WTC11 (cell line): ENCODE measurements at regions not wholly inside any gene's neighbourhood (a gene's known extent, or its start where the extent isn't known, plus 50 kb on each side); places are given as distances from the start of the nearest gene placed in this dataset.

Experiments
- ATAC-seq: fragments of 200-7000 bp; cut with Tn5 transposase; 2 replicates; pipeline ENCODE4 v1.10.0; 2021; ENCODE audit warnings: mild to moderate bottlenecking, moderate library complexity
- CTCF ChIA-PET: fragments of 300-600 bp; sonication (Branson Sonifier 250); formaldehyde crosslinking; loops from one replicate; lab custom pipeline; 2021; ENCODE audit warnings: antibody characterized with exemption; lab: Charles Lee
- POLR2A ChIA-PET: fragments of 350-600 bp; sonication (Branson Sonifier 250); formaldehyde crosslinking; loops from one replicate; lab custom pipeline; 2021; ENCODE audit warnings: antibody characterized with exemption; lab: Charles Lee
- DNase-seq: peaks from one replicate; pipeline ENCODE4 v3.0.0; 2021; ENCODE audit warnings: low spot score
- H3K27ac Mint-ChIP-seq: 2 replicates; pipeline ENCODE4 v1.8.0; 2021; ENCODE audit warnings: mixed read lengths
- H3K27me3 Mint-ChIP-seq: 2 replicates; pipeline ENCODE4 v1.8.0; 2021; ENCODE audit warnings: low read depth, mild to moderate bottlenecking, moderate library complexity, mixed read lengths
- H3K36me3 Mint-ChIP-seq: 2 replicates; pipeline ENCODE4 v1.8.0; 2021; ENCODE audit warnings: mixed read lengths
- H3K4me1 Mint-ChIP-seq: 2 replicates; pipeline ENCODE4 v1.8.0; 2022; ENCODE audit warnings: mixed read lengths
- H3K4me3 Mint-ChIP-seq: 2 replicates; pipeline ENCODE4 v1.8.0; 2021; ENCODE audit warnings: mild to moderate bottlenecking, moderate library complexity, mixed read lengths
- H3K9me3 Mint-ChIP-seq: 2 replicates; pipeline ENCODE4 v1.8.0; 2021; ENCODE audit warnings: mixed read lengths
- ATF3 ChIP-seq: sonication (generic); formaldehyde crosslinking; conservative IDR thresholded peaks from 2 replicates; pipeline ENCODE4 v1.8.1; 2022; ENCODE audit warnings: mild to moderate bottlenecking, missing genetic modification reagents
- CBFB ChIP-seq: sonication (generic); formaldehyde crosslinking; IDR thresholded peaks from 2 replicates; pipeline ENCODE4 v1.8.1; 2022; ENCODE audit warnings: mild to moderate bottlenecking, low read depth, missing genetic modification reagents
- CTCF ChIP-seq: fragments of 200-600 bp; IDR thresholded peaks from 2 replicates; pipeline ENCODE4 v1.8.0; 2022; ENCODE audit warnings: antibody characterized with exemption
- ELF4 ChIP-seq: sonication (generic); formaldehyde crosslinking; IDR thresholded peaks from 2 replicates; pipeline ENCODE4 v1.8.1; 2022; ENCODE audit warnings: low read depth, mild to moderate bottlenecking, moderate library complexity, missing genetic modification reagents
- FOXP1 ChIP-seq: sonication (generic); formaldehyde crosslinking; IDR thresholded peaks from 2 replicates; pipeline ENCODE4 v1.8.0; 2022; ENCODE audit warnings: missing genetic modification reagents, mild to moderate bottlenecking, moderate library complexity, borderline replicate concordance
- GRHL2 ChIP-seq: fragments of 250-450 bp; sonication (Bioruptor Pico); IDR thresholded peaks from 2 replicates; pipeline ENCODE4 v1.8.0; 2022; ENCODE audit warnings: mild to moderate bottlenecking, moderate library complexity; ENCODE audit not compliant: insufficient replicate concordance, severe bottlenecking
- MXD4 ChIP-seq: fragments of 250-450 bp; sonication (Bioruptor Pico); IDR thresholded peaks from 2 replicates; pipeline ENCODE4 v1.8.0; 2021; ENCODE audit warnings: mild to moderate bottlenecking, moderate library complexity, borderline replicate concordance
- NFE2L1 ChIP-seq: sonication (generic); formaldehyde crosslinking; IDR thresholded peaks from 2 replicates; pipeline ENCODE4 v1.8.1; 2023; ENCODE audit warnings: missing genetic modification reagents
- SOX15 ChIP-seq: fragments of 250-450 bp; sonication (Bioruptor Pico); IDR thresholded peaks from 2 replicates; pipeline ENCODE4 v1.9.0; 2021; ENCODE audit warnings: mild to moderate bottlenecking
- TEAD4 ChIP-seq: sonication (generic); formaldehyde crosslinking; IDR thresholded peaks from 2 replicates; pipeline ENCODE4 v1.8.0; 2022; ENCODE audit warnings: mild to moderate bottlenecking, missing genetic modification reagents
- ZNF138 ChIP-seq: sonication (generic); formaldehyde crosslinking; conservative IDR thresholded peaks from 2 replicates; pipeline ENCODE4 v1.8.1; 2022; ENCODE audit warnings: mild to moderate bottlenecking, moderate library complexity, missing genetic modification reagents
- ZNF281 ChIP-seq: sonication (generic); formaldehyde crosslinking; IDR thresholded peaks from 2 replicates; pipeline ENCODE4 v1.8.0; 2023; ENCODE audit warnings: mild to moderate bottlenecking, missing genetic modification reagents
- ZNF532 ChIP-seq: fragments of 250-450 bp; sonication (Bioruptor Pico); IDR thresholded peaks from 2 replicates; pipeline ENCODE4 v1.9.0; 2021; ENCODE audit warnings: mild to moderate bottlenecking, borderline replicate concordance
- TF ChIP-seq, protein P1 (sequence below): sonication (generic); formaldehyde crosslinking; IDR thresholded peaks from 2 replicates; pipeline ENCODE4 v1.8.0; 2022; ENCODE audit warnings: mild to moderate bottlenecking, missing genetic modification reagents
- TF ChIP-seq, protein P2 (sequence below): sonication (generic); formaldehyde crosslinking; IDR thresholded peaks from 2 replicates; pipeline ENCODE4 v1.8.0; 2022; ENCODE audit warnings: mild to moderate bottlenecking, missing genetic modification reagents
- TF ChIP-seq, protein P3 (sequence below): sonication (generic); formaldehyde crosslinking; IDR thresholded peaks from 2 replicates; pipeline ENCODE4 v1.8.1; 2023; ENCODE audit warnings: mild to moderate bottlenecking, missing genetic modification reagents, borderline replicate concordance

DNA sequence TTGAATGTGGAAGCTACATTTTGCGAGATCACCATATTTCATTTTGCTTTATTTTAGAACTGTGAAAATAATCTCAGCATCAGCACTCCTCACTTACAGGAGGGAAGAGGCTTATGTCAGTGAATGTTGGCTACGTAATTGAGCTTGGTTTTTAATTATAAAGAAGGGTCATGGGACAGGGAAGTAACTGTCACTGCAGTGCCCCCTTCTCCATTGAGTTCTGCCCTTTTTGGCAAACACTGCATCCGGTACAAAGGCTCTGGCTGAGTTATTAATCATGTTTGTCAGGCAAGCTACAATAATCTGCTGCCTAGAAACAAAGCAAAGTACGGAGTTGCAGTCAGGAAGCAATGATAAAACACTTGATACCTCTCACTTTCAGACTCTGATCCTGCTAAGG lies 546.7 kb downstream of the SNAPC1 start:
- ChIA-PET CTCF (no interaction called here), POLR2A (no interaction called here)
- H3K27me3 Mint-ChIP-seq = no peaks in the 10 kb centered on the region
- no peak for TF ChIP-seq MXD4 (CRISPR knock-in tag)
- TF ChIP-seq ZNF138 (CRISPR knock-in tag) = no peak
- no peak for TF ChIP-seq ZNF281 (CRISPR knock-in tag)
- no peak for TF ChIP-seq SOX15 (CRISPR knock-in tag)
- no peak for DNase-seq
- no peak for ATAC-seq
- peaks cover 11% of the 10 kb centered on the region for H3K9me3 Mint-ChIP-seq
- H3K36me3 Mint-ChIP-seq = no peaks in the 10 kb centered on the region
- H3K4me3 Mint-ChIP-seq = no peak overlapping the region
- peaks cover 9% of the 10 kb centered on the region for H3K4me1 Mint-ChIP-seq
- no peak overlapping the region for H3K27ac Mint-ChIP-seq

DNA sequence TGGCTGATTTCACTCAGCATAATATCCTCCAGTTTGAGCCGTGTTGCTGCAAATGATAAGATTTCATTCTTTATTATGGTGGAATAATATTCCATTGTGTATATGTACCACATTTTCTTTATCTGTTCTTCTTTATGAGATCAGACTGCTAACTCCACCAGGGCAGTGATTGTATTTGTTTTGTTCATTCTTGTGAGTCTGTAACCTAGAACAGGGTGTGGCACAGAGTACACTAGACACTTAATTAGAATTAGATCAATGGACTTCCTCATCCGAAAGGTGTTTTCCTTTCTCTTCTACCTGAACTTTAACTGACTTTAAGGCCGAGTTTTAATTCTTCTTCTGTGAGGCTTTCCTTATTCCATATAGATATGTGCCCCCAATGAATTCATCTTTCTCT lies 551.0 kb downstream of the SNAPC1 start:
- no peaks in the 10 kb centered on the region for H3K27me3 Mint-ChIP-seq
- no peak overlapping the region for H3K4me3 Mint-ChIP-seq
- TF ChIP-seq CBFB = no peak
- TF ChIP-seq FOXP1 (CRISPR knock-in tag) = no peak
- no peak for TF ChIP-seq ATF3 (CRISPR knock-in tag)
- TF ChIP-seq ELF4 = no peak
- TF ChIP-seq NFE2L1 (CRISPR knock-in tag) = no peak
- TF ChIP-seq ZNF532 (CRISPR knock-in tag) = no peak
- TF ChIP-seq TEAD4 (CRISPR knock-in tag) = no peak
- TF ChIP-seq, protein P1, sequence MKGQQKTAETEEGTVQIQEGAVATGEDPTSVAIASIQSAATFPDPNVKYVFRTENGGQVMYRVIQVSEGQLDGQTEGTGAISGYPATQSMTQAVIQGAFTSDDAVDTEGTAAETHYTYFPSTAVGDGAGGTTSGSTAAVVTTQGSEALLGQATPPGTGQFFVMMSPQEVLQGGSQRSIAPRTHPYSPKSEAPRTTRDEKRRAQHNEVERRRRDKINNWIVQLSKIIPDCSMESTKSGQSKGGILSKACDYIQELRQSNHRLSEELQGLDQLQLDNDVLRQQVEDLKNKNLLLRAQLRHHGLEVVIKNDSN (CRISPR knock-in tag) = no peak
- ChIA-PET POLR2A (no interaction called here), CTCF (no interaction called here)
- H3K27ac Mint-ChIP-seq = no peak overlapping the region
- peaks cover 6% of the 10 kb centered on the region for H3K4me1 Mint-ChIP-seq
- H3K9me3 Mint-ChIP-seq = no peaks in the 10 kb centered on the region
- H3K36me3 Mint-ChIP-seq = no peaks in the 10 kb centered on the region
- DNase-seq (no peak), ATAC-seq (no peak)

DNA sequence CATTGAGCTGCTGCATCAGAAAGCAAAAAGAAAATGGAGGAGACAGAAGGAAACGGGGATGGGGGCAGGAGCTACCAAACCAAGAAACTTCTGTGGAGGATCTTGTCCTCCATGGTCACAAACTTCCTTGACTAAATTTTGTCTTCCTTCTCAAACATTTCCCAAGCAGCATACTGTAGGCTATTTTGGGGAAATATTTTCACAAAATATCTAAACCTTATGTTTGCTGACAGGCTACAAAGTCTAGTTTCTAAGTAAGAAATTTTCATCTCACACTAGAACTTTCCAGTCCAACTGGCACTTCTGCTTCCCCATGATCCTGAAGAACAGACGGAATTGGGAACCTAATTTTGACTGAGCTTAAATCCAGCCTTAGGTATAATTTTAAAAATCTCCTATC lies 552.0 kb downstream of the SNAPC1 start:
- no peak overlapping the region for H3K4me3 Mint-ChIP-seq
- ChIA-PET CTCF (no interaction called here), POLR2A (no interaction called here)
- no peak for DNase-seq
- no peak for ATAC-seq
- no peaks in the 10 kb centered on the region for H3K9me3 Mint-ChIP-seq
- H3K4me1 Mint-ChIP-seq = no peaks in the 10 kb centered on the region
- H3K36me3 Mint-ChIP-seq = no peaks in the 10 kb centered on the region
- no peaks in the 10 kb centered on the region for H3K27me3 Mint-ChIP-seq
- no peak overlapping the region for H3K27ac Mint-ChIP-seq
- TF ChIP-seq, protein P2, sequence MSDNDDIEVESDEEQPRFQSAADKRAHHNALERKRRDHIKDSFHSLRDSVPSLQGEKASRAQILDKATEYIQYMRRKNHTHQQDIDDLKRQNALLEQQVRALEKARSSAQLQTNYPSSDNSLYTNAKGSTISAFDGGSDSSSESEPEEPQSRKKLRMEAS (CRISPR knock-in tag) = no peak
- TF ChIP-seq GRHL2 (no peak), CTCF (no peak)
- TF ChIP-seq, protein P3, sequence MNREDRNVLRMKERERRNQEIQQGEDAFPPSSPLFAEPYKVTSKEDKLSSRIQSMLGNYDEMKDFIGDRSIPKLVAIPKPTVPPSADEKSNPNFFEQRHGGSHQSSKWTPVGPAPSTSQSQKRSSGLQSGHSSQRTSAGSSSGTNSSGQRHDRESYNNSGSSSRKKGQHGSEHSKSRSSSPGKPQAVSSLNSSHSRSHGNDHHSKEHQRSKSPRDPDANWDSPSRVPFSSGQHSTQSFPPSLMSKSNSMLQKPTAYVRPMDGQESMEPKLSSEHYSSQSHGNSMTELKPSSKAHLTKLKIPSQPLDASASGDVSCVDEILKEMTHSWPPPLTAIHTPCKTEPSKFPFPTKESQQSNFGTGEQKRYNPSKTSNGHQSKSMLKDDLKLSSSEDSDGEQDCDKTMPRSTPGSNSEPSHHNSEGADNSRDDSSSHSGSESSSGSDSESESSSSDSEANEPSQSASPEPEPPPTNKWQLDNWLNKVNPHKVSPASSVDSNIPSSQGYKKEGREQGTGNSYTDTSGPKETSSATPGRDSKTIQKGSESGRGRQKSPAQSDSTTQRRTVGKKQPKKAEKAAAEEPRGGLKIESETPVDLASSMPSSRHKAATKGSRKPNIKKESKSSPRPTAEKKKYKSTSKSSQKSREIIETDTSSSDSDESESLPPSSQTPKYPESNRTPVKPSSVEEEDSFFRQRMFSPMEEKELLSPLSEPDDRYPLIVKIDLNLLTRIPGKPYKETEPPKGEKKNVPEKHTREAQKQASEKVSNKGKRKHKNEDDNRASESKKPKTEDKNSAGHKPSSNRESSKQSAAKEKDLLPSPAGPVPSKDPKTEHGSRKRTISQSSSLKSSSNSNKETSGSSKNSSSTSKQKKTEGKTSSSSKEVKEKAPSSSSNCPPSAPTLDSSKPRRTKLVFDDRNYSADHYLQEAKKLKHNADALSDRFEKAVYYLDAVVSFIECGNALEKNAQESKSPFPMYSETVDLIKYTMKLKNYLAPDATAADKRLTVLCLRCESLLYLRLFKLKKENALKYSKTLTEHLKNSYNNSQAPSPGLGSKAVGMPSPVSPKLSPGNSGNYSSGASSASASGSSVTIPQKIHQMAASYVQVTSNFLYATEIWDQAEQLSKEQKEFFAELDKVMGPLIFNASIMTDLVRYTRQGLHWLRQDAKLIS (CRISPR knock-in tag) = no peak
